ENCODE measurements at regions not wholly inside any gene's neighbourhood (a gene's known extent, or its start where the extent isn't known, plus 50 kb on each side); places are given as distances from the start of the nearest gene placed in this dataset.

DNA sequence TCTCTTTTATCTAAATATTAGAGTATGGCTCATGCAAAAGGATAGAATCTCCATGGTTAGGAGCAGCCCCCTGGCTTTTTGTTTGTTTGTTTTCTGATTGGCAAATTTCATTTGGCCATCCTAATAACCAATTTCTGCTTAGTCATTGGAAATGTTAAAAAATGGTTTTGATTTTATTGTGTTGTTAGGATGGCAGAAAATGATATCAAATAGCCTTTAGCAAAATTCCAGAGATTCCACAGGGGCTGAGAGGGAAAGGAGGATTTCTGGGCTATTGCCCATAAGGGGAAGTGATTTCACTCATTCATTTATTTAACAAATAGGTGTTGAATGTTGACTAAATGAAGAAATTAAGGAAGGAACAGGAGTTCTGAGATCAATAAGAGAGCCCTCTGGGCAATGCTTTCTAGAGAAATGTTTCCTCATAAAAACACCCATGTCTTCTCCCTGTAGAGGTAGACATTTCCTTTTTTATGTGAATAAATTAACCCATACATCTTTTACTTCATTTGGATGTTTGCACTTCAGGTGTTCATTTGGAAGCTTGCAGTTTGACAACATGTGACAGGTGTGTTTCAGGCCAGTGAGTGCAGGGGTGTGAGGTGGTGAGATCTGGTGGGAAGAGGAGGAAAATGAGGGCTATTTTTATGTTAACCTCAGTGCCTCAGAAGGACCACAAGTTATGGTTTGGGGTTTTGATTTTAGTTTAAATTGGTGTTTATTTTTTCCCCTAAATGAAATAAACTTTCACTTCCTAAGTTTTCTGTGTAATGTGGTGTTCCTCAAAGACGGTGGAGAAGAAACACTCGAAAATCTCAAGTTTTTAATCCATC, 61.7 kb upstream of the EPC2 start:
- Histone ChIP-seq H3K27me3 (no peaks in the 10 kb centered on the region), H3K4me1 (no peaks in the 10 kb centered on the region), H3K4me3 (no peak overlapping the region), H3K27ac (no peak overlapping the region), H3K36me3 (no peaks in the 10 kb centered on the region), H3K9me3 (no peaks in the 10 kb centered on the region)
- intact Hi-C loops (cut with DNase I), result loop anchor here (5.0 kb wide), 1 partner anchor 979 kb away; no protein-coding TSS in a partner anchor
- TF ChIP-seq, protein P1, sequence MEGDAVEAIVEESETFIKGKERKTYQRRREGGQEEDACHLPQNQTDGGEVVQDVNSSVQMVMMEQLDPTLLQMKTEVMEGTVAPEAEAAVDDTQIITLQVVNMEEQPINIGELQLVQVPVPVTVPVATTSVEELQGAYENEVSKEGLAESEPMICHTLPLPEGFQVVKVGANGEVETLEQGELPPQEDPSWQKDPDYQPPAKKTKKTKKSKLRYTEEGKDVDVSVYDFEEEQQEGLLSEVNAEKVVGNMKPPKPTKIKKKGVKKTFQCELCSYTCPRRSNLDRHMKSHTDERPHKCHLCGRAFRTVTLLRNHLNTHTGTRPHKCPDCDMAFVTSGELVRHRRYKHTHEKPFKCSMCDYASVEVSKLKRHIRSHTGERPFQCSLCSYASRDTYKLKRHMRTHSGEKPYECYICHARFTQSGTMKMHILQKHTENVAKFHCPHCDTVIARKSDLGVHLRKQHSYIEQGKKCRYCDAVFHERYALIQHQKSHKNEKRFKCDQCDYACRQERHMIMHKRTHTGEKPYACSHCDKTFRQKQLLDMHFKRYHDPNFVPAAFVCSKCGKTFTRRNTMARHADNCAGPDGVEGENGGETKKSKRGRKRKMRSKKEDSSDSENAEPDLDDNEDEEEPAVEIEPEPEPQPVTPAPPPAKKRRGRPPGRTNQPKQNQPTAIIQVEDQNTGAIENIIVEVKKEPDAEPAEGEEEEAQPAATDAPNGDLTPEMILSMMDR (IDR thresholded peaks at IDR 0.05), result no peak
- no peak for DNase-seq (ENCODE audit: low spot score in 2 of 2)

DNA sequence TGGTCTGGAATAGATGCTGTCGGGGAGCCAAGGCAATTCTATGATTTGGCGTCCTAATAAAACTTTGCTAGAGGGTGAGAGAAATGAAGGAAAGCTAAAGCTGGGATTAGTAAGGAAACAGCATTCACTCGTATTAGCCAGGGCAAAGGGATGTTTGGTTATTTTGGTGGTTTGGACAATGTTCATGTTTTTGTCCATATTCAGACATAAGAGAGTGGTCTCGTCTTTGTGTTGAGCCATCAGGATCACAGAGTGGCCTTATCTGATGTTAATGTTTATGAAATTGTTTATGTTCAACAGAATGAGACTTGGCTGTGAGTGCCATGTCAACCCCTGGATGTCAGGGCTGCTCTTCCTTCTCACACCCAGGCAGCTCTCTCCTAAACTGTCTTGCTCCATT, 58.9 kb upstream of the EPC2 start:
- Histone ChIP-seq H3K27me3 (no peaks in the 10 kb centered on the region), H3K4me3 (no peak overlapping the region), H3K4me1 (no peaks in the 10 kb centered on the region), H3K9me3 (no peaks in the 10 kb centered on the region), H3K27ac (no peak overlapping the region), H3K36me3 (no peaks in the 10 kb centered on the region)
- intact Hi-C loops (cut with DNase I), result no loop called here
- TF ChIP-seq, protein P1 (IDR thresholded peaks at IDR 0.05), result no peak
- DNase-seq (ENCODE audit: low spot score in 2 of 2), result no peak

DNA sequence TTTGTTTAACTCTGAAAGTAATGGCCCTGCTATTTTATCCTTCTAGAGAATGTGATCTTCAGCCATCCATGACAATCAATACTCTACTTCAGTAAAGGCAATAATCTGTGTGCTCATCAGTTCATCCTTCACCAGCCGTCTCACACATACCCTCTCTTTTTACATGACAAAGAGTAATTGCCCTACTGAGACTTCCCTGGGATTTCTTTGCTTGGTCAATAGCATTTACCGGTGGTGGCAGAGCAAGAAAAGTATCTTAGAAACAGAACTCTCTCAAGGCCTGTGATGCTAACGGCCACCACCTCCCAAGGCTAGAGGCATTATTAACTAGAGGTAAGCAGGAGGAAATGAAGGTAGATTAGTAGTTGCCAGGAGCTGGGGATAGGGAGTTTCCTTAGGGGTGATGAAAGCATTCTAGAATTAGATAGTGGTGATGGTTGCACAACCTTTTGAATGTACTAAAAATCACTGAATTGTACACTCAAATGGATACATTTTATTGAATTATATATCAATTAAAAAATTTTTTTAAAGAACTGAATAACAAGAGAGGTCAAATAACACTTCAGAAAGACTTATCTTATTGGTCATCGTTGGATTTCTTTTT, 57.9 kb upstream of the EPC2 start:
- TF ChIP-seq, protein P1 (IDR thresholded peaks at IDR 0.05), result no peak
- Histone ChIP-seq H3K9me3 (no peaks in the 10 kb centered on the region), H3K27me3 (no peaks in the 10 kb centered on the region), H3K36me3 (no peaks in the 10 kb centered on the region), H3K27ac (no peak overlapping the region), H3K4me1 (no peaks in the 10 kb centered on the region), H3K4me3 (no peak overlapping the region)
- intact Hi-C loops (cut with DNase I), result no loop called here
- no peak for DNase-seq (ENCODE audit: low spot score in 2 of 2)

DNA sequence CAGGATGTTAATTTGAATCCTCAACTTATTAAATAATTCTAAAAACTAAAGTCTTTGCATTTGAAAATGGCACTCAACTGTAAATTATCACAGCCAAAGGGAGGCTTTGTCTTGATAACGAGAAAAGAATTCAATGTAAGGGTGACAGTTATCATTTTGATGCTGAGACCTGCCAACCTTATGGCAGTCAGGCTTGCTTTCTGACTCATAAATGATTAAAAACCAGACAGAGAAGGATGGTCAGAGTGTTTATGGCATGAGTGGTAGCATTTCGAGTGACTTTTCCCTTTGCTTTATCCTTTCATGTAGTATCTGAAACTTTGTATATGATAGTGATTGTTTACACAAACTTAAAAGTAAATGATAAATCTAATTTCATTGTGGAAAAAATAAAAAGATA, 53.9 kb upstream of the EPC2 start:
- TF ChIP-seq, protein P1 (IDR thresholded peaks at IDR 0.05), result no peak

DNA sequence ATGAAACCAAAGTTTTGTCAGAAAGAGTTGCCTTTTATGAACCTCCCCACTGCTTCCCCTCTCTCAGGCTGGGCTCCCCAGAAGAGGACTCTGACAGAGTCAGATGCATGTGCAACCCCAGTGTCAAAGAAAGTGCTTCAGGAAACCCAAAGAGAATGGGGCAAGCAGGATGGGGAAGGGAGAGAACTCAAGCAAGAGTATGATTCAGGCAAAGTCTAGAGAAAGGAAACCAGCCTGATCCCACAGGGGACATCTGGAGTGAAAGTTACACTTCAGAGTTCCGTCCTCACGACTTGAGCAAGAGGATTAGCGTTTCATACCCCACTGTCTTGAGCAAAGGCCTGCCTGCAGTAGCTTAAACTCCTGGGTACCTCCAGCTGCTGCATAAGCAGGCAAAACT, 51.8 kb upstream of the EPC2 start:
- intact Hi-C loops (cut with DNase I), result no loop called here
- no peak overlapping the region for H3K27ac ChIP-seq
- no peaks in the 10 kb centered on the region for H3K36me3 ChIP-seq
- no peak overlapping the region for H3K4me3 ChIP-seq
- no peaks in the 10 kb centered on the region for H3K4me1 ChIP-seq
- no peaks in the 10 kb centered on the region for H3K9me3 ChIP-seq
- no peak for DNase-seq (ENCODE audit: low spot score in 2 of 2)
- no peaks in the 10 kb centered on the region for H3K27me3 ChIP-seq
- TF ChIP-seq, protein P1 (IDR thresholded peaks at IDR 0.05), result no peak

More for the DNA sequence above, 53.9 kb upstream of the EPC2 start:
- DNase-seq (ENCODE audit: low spot score in 2 of 2), result no peak
- no peaks in the 10 kb centered on the region for H3K4me1 ChIP-seq
- no peak overlapping the region for H3K27ac ChIP-seq
- no peaks in the 10 kb centered on the region for H3K27me3 ChIP-seq
- intact Hi-C loops (cut with DNase I), result no loop called here
- no peaks in the 10 kb centered on the region for H3K9me3 ChIP-seq
- H3K4me3 ChIP-seq, result no peak overlapping the region
- no peaks in the 10 kb centered on the region for H3K36me3 ChIP-seq
